ENCODE measurements at regions not wholly inside any gene's neighbourhood (a gene's known extent, or its start where the extent isn't known, plus 50 kb on each side); places are given as distances from the start of the nearest gene placed in this dataset.

DNA sequence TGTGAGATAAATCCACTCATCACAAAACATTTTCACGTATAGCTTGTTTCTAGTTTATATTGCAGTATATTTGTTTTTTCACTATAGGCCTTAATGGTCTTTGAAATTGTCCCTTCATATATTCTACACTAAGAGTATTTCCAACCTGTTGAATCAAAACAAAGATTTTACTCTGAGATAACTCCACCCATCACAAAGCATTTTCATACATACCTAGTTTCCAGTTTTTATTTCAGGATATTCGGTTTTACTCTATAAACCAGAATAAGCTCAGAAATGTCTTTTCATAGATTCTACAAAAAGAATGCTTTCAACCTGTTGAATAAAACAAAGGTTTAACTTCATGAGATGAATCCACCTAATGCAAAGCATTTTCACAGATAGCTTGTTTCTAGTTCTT is 1528.7 kb downstream of the UQCRFS1 start:
- intact Hi-C loops (cut with micrococcal nuclease; ENCODE audit: unreplicated experiment): no loop called here
- Mint-ChIP-seq H3K4me1 (ENCODE audit: low read depth, unreplicated experiment) (no peaks in the 10 kb centered on the region), H3K4me3 (ENCODE audit: low read depth, unreplicated experiment) (no peak overlapping the region), H3K27me3 (ENCODE audit: unreplicated experiment) (no peaks in the 10 kb centered on the region), H3K36me3 (ENCODE audit: insufficient read depth, unreplicated experiment) (no peaks in the 10 kb centered on the region), H3K27ac (ENCODE audit: unreplicated experiment) (no peak overlapping the region), H3K9me3 (ENCODE audit: low read depth, unreplicated experiment) (no peaks in the 10 kb centered on the region)
- CTCF ChIA-PET: no interaction called here
- no peak for DNase-seq
- TF ChIP-seq, protein P1, sequence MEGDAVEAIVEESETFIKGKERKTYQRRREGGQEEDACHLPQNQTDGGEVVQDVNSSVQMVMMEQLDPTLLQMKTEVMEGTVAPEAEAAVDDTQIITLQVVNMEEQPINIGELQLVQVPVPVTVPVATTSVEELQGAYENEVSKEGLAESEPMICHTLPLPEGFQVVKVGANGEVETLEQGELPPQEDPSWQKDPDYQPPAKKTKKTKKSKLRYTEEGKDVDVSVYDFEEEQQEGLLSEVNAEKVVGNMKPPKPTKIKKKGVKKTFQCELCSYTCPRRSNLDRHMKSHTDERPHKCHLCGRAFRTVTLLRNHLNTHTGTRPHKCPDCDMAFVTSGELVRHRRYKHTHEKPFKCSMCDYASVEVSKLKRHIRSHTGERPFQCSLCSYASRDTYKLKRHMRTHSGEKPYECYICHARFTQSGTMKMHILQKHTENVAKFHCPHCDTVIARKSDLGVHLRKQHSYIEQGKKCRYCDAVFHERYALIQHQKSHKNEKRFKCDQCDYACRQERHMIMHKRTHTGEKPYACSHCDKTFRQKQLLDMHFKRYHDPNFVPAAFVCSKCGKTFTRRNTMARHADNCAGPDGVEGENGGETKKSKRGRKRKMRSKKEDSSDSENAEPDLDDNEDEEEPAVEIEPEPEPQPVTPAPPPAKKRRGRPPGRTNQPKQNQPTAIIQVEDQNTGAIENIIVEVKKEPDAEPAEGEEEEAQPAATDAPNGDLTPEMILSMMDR (IDR thresholded peaks at IDR 0.05; ENCODE audit: unreplicated experiment): no peak
- BruUV-seq (replicated peaks): no TSS peak

DNA sequence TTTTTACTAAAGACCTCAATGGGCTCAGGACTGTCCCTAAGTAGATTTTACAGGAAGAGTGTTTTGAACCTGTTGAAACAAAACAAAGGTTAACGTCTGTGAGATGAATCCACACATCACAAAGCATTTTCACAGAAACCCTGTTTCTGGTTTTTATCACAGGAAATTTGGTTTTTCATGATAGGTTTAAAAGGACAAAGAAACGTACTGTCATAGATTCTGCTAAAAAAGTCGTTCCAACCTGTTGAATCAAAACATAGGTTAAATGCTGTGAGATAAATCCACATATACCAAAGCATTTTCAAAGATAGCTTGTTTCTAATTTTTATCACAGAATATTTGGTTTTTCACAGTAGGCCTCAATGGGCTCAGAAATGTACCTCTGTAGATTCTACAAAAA is 1531.0 kb downstream of the UQCRFS1 start:
- intact Hi-C loops (cut with micrococcal nuclease; ENCODE audit: unreplicated experiment): no loop called here
- CTCF ChIA-PET: no interaction called here
- Mint-ChIP-seq H3K27ac (ENCODE audit: unreplicated experiment) (no peak overlapping the region), H3K4me1 (ENCODE audit: low read depth, unreplicated experiment) (no peaks in the 10 kb centered on the region), H3K27me3 (ENCODE audit: unreplicated experiment) (no peaks in the 10 kb centered on the region), H3K36me3 (ENCODE audit: insufficient read depth, unreplicated experiment) (no peaks in the 10 kb centered on the region), H3K4me3 (ENCODE audit: low read depth, unreplicated experiment) (no peak overlapping the region), H3K9me3 (ENCODE audit: low read depth, unreplicated experiment) (peaks cover 7% of the 10 kb centered on the region)
- TF ChIP-seq, protein P1 (IDR thresholded peaks at IDR 0.05; ENCODE audit: unreplicated experiment): no peak
- DNase-seq: no peak
- no TSS peak for BruUV-seq (replicated peaks)

DNA sequence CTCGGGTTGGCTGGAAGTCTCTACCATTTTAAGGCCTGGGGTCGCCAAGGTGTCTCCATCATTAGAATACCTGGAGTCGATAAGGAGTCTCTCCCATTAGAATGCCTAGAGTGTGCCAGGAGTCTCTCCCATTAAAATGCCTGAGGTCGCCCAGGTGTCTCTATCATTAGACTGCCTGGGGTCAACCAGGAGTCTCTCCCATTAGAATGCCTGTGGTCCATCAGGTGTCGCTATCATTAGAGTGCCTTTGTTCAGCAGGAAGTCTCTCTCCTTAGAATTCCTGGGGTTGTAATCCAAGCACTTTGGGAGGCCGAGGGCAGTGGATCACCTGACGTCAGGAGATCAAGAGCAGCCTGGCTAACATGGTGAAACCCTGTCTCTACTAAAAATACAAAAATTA is 1533.0 kb downstream of the UQCRFS1 start:
- CTCF ChIA-PET: no interaction called here
- H3K27me3 Mint-ChIP-seq (ENCODE audit: unreplicated experiment): no peaks in the 10 kb centered on the region
- peaks cover 7% of the 10 kb centered on the region for H3K9me3 Mint-ChIP-seq (ENCODE audit: low read depth, unreplicated experiment)
- H3K27ac Mint-ChIP-seq (ENCODE audit: unreplicated experiment): no peak overlapping the region
- BruUV-seq (replicated peaks): no TSS peak
- intact Hi-C loops (cut with micrococcal nuclease; ENCODE audit: unreplicated experiment): no loop called here
- H3K4me3 Mint-ChIP-seq (ENCODE audit: low read depth, unreplicated experiment): no peak overlapping the region
- no peak for DNase-seq
- TF ChIP-seq, protein P1 (IDR thresholded peaks at IDR 0.05; ENCODE audit: unreplicated experiment): no peak
- H3K4me1 Mint-ChIP-seq (ENCODE audit: low read depth, unreplicated experiment): no peaks in the 10 kb centered on the region
- H3K36me3 Mint-ChIP-seq (ENCODE audit: insufficient read depth, unreplicated experiment): no peaks in the 10 kb centered on the region

DNA sequence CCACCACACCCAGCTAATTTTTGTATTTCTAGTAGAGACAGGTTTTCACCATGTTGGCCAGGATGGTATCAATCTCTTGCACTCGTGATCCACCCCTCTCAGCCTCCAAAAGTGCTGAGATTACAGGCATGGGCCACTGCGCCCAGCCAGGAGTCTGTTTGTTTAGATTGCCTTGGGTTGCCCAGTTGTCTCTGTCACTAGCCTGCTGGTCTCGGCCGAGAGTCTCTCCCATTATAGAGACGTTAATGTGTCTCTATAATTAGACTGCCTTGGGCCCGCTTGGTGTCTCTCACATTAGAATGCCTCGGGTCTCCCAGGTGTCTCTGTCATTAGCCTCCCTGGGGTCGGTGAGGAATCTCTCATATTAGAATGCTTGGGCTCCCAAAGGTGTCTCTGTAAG is 1533.6 kb downstream of the UQCRFS1 start:
- BruUV-seq (replicated peaks): no TSS peak
- Mint-ChIP-seq H3K4me1 (ENCODE audit: low read depth, unreplicated experiment) (no peaks in the 10 kb centered on the region), H3K9me3 (ENCODE audit: low read depth, unreplicated experiment) (peaks cover 7% of the 10 kb centered on the region), H3K4me3 (ENCODE audit: low read depth, unreplicated experiment) (no peak overlapping the region), H3K27me3 (ENCODE audit: unreplicated experiment) (no peaks in the 10 kb centered on the region), H3K36me3 (ENCODE audit: insufficient read depth, unreplicated experiment) (no peaks in the 10 kb centered on the region), H3K27ac (ENCODE audit: unreplicated experiment) (no peak overlapping the region)
- intact Hi-C loops (cut with micrococcal nuclease; ENCODE audit: unreplicated experiment): no loop called here
- CTCF ChIA-PET: no interaction called here
- DNase-seq: no peak
- TF ChIP-seq, protein P1 (IDR thresholded peaks at IDR 0.05; ENCODE audit: unreplicated experiment): no peak

DNA sequence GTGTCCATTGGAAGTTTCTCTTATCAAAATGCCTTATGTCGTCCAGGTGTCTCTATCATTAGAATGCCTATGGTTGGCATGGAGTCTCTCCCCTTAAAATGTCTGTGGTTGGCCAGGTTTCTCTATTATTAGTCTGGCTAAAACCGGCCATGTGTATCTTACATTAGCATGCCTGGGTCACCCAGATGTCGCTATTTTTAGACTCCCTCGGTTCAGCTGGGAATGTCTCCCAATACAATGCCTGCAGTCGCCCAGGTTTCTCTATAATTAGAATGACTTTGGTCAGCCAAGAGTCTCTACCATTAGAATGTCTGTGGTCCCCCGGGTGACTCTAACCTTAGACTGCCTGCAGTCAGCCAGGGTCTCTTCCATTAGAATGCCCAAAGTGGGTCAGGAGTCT is 1536.1 kb downstream of the UQCRFS1 start:
- TF ChIP-seq, protein P1 (IDR thresholded peaks at IDR 0.05; ENCODE audit: unreplicated experiment): no peak
- intact Hi-C loops (cut with micrococcal nuclease; ENCODE audit: unreplicated experiment): no loop called here
- no TSS peak for BruUV-seq (replicated peaks)
- CTCF ChIA-PET: no interaction called here
- Mint-ChIP-seq H3K36me3 (ENCODE audit: insufficient read depth, unreplicated experiment) (no peaks in the 10 kb centered on the region), H3K27me3 (ENCODE audit: unreplicated experiment) (no peaks in the 10 kb centered on the region), H3K9me3 (ENCODE audit: low read depth, unreplicated experiment) (peaks cover 13% of the 10 kb centered on the region), H3K4me3 (ENCODE audit: low read depth, unreplicated experiment) (no peak overlapping the region), H3K27ac (ENCODE audit: unreplicated experiment) (no peak overlapping the region), H3K4me1 (ENCODE audit: low read depth, unreplicated experiment) (no peaks in the 10 kb centered on the region)
- DNase-seq: no peak

All from Calu3 (cell line).